HL-60/S4 treated with phorbol 12-myristate 13-acetate at 8.2 ng/mL for 4 days and 3 days (cell line): ENCODE measurements at regions not wholly inside any gene's neighbourhood (a gene's known extent, or its start where the extent isn't known, plus 50 kb on each side); places are given as distances from the start of the nearest gene placed in this dataset.
"Not testable (repeated sequence)": the region's sequence is repeated elsewhere in the genome, so short reads cannot be mapped to it uniquely, and the experiment has no call there.

Experiments
- in situ Hi-C: fragments of 300-500 bp; cut with MboI; formaldehyde crosslinking; loops from 2 replicates; pipeline ENCODE4 v1.15.0; 2022; ENCODE audit warnings: low sequenced_read_pairs

GRCh38 chr5:39678534-39678933, 253.8 kb upstream of the DAB2 start:
- in situ Hi-C loops: no loop called here

GRCh38 chr5:39675676-39676075, 250.9 kb upstream of the DAB2 start:
- in situ Hi-C loops: no loop called here

- in situ Hi-C loops: no loop called here
Observed at GRCh38 chr5:39674209-39675082, 249.7 kb upstream of the DAB2 start.

GRCh38 chr5:39671561-39671961, 246.8 kb upstream of the DAB2 start:
- in situ Hi-C loops: no loop called here

GRCh38 chr5:39670955-39671354, 246.2 kb upstream of the DAB2 start:
- in situ Hi-C loops: no loop called here

- in situ Hi-C loops: no loop called here
Observed at GRCh38 chr5:39670391-39670790, 245.6 kb upstream of the DAB2 start.

- in situ Hi-C loops: no loop called here
Observed at GRCh38 chr5:39668980-39669379, 244.2 kb upstream of the DAB2 start.

GRCh38 chr5:39665328-39665727, 240.5 kb upstream of the DAB2 start:
- in situ Hi-C loops: no loop called here

GRCh38 chr5:39662945-39663344, 238.2 kb upstream of the DAB2 start:
- in situ Hi-C loops: no loop called here

GRCh38 chr5:39661026-39661779, 236.4 kb upstream of the DAB2 start:
- in situ Hi-C loops: no loop called here

- in situ Hi-C loops: no loop called here
Observed at GRCh38 chr5:39660020-39660419, 235.2 kb upstream of the DAB2 start.

GRCh38 chr5:39658866-39659265, 234.1 kb upstream of the DAB2 start:
- in situ Hi-C loops: no loop called here

- in situ Hi-C loops: no loop called here
Observed at GRCh38 chr5:39657943-39658342, 233.2 kb upstream of the DAB2 start.

- in situ Hi-C loops: no loop called here
Observed at GRCh38 chr5:39656600-39656999, 231.8 kb upstream of the DAB2 start.

- in situ Hi-C loops: no loop called here
Observed at GRCh38 chr5:39654715-39655114, 229.9 kb upstream of the DAB2 start.

- in situ Hi-C loops: not testable (repeated sequence)
Observed at GRCh38 chr5:39652481-39652880, 227.7 kb upstream of the DAB2 start.

- in situ Hi-C loops: no loop called here
Observed at GRCh38 chr5:39652036-39652435, 227.3 kb upstream of the DAB2 start.

- in situ Hi-C loops: no loop called here
Observed at GRCh38 chr5:39650008-39650762, 225.4 kb upstream of the DAB2 start.

- in situ Hi-C loops: no loop called here
Observed at GRCh38 chr5:39648848-39649227, 224.1 kb upstream of the DAB2 start.

GRCh38 chr5:39648085-39648847, 223.5 kb upstream of the DAB2 start:
- in situ Hi-C loops: no loop called here

- in situ Hi-C loops: no loop called here
Observed at GRCh38 chr5:39640552-39640951, 215.8 kb upstream of the DAB2 start.
